Tibial artery (tissue), 4 donors: ENCODE measurements at regions not wholly inside any gene's neighbourhood (a gene's known extent, or its start where the extent isn't known, plus 50 kb on each side); places are given as distances from the start of the nearest gene placed in this dataset.

Experiments used
- DNase-seq, 2 donors: peaks; one replicate each; pipeline ENCODE4 v3.0.0-alpha.2; 2019
- H3K27ac ChIP-seq, 2 donors: fragments of 200-600 bp; sonication (generic) in 1 of 2; 1 replicate in 1 of 2; 2 replicates in 1 of 2; pipeline ENCODE4 v1.5.1; 2018 to 2019; ENCODE audit warnings: mild to moderate bottlenecking in 1 of 2
- H3K27me3 ChIP-seq, 2 donors: fragments of 200-600 bp; sonication (generic) in 1 of 2; one replicate each; pipeline versions ENCODE4 v1.5.1 to v1.6.0; 2016 to 2019
- H3K36me3 ChIP-seq, 3 donors: fragments of 200-600 bp; sonication (generic) in 2 of 3; one replicate each; pipeline ENCODE4 v1.5.1; 2016 to 2019; ENCODE audit warnings: mild to moderate bottlenecking in 2 of 3
- H3K4me1 ChIP-seq, 4 donors: fragments of 200-600 bp; sonication (generic) in 2 of 4; 1 replicate in 3 of 4; 2 replicates in 1 of 4; pipeline ENCODE4 v1.5.1; 2016 to 2019
- H3K4me3 ChIP-seq, 2 donors: fragments of 200-600 bp; sonication (generic) in 1 of 2; 1 replicate in 1 of 2; 2 replicates in 1 of 2; pipeline ENCODE4 v1.5.1; 2018 to 2019; ENCODE audit warnings: mild to moderate bottlenecking in 2 of 2
- H3K9me3 ChIP-seq, 3 donors: fragments of 200-600 bp; sonication (generic) in 1 of 3; one replicate each; pipeline ENCODE4 v1.5.1; 2016 to 2019
- intact Hi-C: fragments of 100-400 bp; cut with DNase I; formaldehyde crosslinking; loops from one replicate; pipeline ENCODE4 v1.15.0; 2023; ENCODE audit warnings: low total_unique reads
- TF ChIP-seq, protein P1 (sequence below), 2 experiments: fragments of 200-600 bp in 1 of 2; fragments of 450-650 bp in 1 of 2; IDR thresholded peaks; one replicate each; pipeline ENCODE4 v1.5.1; 2017 to 2019; ENCODE audit warnings: antibody characterized with exemption in 2 of 2, mild to moderate bottlenecking in 1 of 2, moderate library complexity in 1 of 2

DNA sequence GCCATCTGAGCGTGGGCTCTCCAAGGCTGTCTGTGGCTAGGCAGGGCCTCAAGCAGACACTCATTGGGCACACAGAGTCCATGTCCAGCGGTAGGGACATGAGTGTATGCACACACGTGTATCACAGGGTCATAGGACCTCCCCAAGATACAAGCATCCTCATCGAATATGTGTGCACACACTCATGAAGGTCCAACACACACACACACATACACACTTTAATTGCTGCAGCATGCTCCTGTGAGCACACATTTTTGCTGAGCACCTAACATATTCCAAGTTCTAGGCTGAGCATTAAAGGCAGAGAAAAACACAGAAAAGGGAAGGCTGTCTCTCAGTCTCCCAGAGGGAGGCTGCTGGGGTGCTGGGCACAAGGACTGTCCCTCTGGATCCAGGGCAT, 59.3 kb upstream of the TBX3 start:
- Histone ChIP-seq H3K27ac (no peak overlapping the region), H3K4me1 (no peaks in the 10 kb centered on the region), H3K36me3 (no peaks in the 10 kb centered on the region), H3K27me3 (peaks cover 0 to 7% of the 10 kb centered on the region in 2 donors), H3K9me3 (no peaks in the 10 kb centered on the region), H3K4me3 (no peak overlapping the region)
- TF ChIP-seq, protein P1, sequence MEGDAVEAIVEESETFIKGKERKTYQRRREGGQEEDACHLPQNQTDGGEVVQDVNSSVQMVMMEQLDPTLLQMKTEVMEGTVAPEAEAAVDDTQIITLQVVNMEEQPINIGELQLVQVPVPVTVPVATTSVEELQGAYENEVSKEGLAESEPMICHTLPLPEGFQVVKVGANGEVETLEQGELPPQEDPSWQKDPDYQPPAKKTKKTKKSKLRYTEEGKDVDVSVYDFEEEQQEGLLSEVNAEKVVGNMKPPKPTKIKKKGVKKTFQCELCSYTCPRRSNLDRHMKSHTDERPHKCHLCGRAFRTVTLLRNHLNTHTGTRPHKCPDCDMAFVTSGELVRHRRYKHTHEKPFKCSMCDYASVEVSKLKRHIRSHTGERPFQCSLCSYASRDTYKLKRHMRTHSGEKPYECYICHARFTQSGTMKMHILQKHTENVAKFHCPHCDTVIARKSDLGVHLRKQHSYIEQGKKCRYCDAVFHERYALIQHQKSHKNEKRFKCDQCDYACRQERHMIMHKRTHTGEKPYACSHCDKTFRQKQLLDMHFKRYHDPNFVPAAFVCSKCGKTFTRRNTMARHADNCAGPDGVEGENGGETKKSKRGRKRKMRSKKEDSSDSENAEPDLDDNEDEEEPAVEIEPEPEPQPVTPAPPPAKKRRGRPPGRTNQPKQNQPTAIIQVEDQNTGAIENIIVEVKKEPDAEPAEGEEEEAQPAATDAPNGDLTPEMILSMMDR (IDR thresholded peaks at IDR 0.05) = no peak
- intact Hi-C loops = no loop called here
- DNase-seq = no peak

DNA sequence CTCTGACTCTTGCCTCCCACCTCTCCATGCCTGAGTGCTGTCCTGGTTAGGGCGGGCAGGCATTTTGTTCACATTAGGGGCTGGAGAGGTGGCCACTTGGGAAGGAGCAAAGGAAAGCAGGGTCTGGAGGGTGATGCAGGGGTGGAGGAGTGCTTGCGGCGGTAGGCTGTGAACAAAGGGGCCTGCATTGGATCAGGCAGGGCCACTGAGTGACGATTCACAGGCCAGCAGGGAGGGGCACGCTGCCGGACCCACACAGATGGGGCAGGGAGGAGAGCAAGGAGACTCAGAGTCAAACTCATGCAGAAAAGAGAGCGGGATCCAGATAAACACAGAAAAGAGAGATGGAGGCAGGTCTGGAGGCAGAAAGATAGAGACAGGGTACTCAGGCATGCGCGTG, 58.4 kb upstream of the TBX3 start:
- intact Hi-C loops = no loop called here
- no peak for DNase-seq
- Histone ChIP-seq H3K4me3 (no peak overlapping the region), H3K27ac (no peak overlapping the region), H3K4me1 (no peaks in the 10 kb centered on the region), H3K27me3 (peaks cover 0 to 14% of the 10 kb centered on the region in 2 donors), H3K9me3 (no peaks in the 10 kb centered on the region), H3K36me3 (no peaks in the 10 kb centered on the region)
- TF ChIP-seq, protein P1 (IDR thresholded peaks at IDR 0.05) = no peak

DNA sequence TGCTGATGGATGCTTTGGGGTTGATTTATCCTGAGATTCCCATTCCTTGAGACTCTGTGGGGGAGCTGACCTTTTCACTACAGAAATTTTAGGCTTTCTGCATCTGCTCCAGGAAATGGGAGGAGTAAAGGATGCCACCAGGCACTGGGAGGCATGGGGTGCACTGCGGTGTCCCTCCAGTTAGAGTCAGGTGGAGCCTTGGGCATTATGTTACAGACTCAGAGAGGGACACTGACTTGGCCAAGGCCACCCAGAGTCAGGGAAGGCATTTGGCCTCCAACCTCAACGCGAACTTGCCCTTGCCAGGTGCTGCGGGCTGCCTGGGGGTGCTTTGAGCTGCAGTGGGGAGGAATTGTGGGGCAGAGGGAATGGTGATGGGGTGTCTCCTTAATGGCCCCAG, 58.0 kb upstream of the TBX3 start:
- Histone ChIP-seq H3K36me3 (no peaks in the 10 kb centered on the region), H3K27me3 (peaks cover 0 to 18% of the 10 kb centered on the region in 2 donors), H3K4me3 (no peak overlapping the region), H3K27ac (no peak overlapping the region), H3K4me1 (no peaks in the 10 kb centered on the region), H3K9me3 (no peaks in the 10 kb centered on the region)
- TF ChIP-seq, protein P1 (IDR thresholded peaks at IDR 0.05) = no peak
- intact Hi-C loops = no loop called here
- DNase-seq = no peak

DNA sequence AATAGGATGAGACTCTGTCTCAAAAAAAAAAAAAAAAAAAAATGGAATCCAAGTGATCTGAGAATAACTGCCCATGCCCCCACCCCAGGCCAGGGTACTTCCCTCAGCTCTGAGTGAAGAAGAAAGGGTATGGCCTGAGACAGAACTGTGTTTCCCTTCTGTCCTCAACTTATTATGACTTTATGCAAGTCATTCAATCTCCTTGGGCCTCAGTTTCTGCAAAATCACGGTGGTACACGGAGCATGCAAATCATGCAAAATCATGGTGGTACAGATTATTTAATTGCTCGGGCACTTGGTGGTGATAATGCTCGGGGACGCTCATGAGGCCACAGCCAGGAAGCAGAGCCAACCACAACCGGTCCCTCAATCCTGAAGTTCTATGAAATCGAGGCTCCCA, 56.5 kb upstream of the TBX3 start:
- H3K4me3 ChIP-seq = no peak overlapping the region
- peaks cover 0 to 33% of the 10 kb centered on the region in 2 donors for H3K27me3 ChIP-seq
- H3K36me3 ChIP-seq = no peaks in the 10 kb centered on the region
- TF ChIP-seq, protein P1 (IDR thresholded peaks at IDR 0.05) = no peak
- no peak overlapping the region for H3K27ac ChIP-seq
- peaks cover 0 to 6% (median 0%) of the 10 kb centered on the region in 4 donors for H3K4me1 ChIP-seq
- intact Hi-C loops = no loop called here
- DNase-seq = no peak
- H3K9me3 ChIP-seq = peaks cover 0 to 4% (median 0%) of the 10 kb centered on the region in 3 donors

DNA sequence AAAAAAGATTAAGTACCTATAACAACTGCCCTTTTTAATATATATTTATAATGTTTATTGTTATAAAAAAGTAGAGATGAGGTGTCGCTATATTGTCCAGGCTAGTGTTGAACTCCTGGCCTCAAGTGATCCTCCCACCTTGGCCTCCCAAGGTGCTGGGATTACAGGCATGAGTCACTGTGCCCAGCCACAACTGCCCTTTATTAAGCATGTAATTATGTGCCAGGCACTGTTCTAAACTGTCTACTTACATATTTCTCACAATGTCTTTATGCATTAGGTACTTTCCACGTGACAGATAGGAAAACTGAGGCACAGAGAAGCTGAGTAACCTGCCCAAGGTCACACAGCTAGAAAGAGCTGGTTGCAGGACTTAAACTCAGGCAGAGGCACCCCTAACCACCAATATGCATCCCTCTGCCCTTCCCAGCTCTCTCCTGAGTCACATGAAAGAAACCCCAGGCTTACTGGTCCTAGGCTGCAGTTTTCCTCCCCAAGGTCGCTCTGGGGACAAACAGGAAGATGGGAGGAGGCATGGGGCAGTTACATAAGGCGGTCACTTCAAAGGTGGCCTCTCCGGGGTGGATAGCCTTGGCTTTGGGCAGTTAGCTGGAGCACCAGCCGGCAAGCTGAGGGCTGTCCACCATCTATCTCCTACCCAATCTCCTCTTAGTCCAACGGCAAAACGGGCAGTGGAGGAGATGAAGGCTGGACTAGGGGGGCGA, 54.6 kb upstream of the TBX3 start:
- Histone ChIP-seq H3K9me3 (peaks cover 0 to 6% (median 0%) of the 10 kb centered on the region in 3 donors), H3K27ac (no peak overlapping the region), H3K36me3 (no peaks in the 10 kb centered on the region), H3K4me3 (no peak overlapping the region), H3K4me1 (peaks cover 0 to 6% (median 0%) of the 10 kb centered on the region in 4 donors), H3K27me3 (peaks cover 0 to 51% of the 10 kb centered on the region in 2 donors)
- no peak for DNase-seq
- TF ChIP-seq, protein P1 (IDR thresholded peaks at IDR 0.05) = no peak
- intact Hi-C loops = no loop called here
